ENCODE measurements at regions not wholly inside any gene's neighbourhood (a gene's known extent, or its start where the extent isn't known, plus 50 kb on each side); places are given as distances from the start of the nearest gene placed in this dataset.

DNA sequence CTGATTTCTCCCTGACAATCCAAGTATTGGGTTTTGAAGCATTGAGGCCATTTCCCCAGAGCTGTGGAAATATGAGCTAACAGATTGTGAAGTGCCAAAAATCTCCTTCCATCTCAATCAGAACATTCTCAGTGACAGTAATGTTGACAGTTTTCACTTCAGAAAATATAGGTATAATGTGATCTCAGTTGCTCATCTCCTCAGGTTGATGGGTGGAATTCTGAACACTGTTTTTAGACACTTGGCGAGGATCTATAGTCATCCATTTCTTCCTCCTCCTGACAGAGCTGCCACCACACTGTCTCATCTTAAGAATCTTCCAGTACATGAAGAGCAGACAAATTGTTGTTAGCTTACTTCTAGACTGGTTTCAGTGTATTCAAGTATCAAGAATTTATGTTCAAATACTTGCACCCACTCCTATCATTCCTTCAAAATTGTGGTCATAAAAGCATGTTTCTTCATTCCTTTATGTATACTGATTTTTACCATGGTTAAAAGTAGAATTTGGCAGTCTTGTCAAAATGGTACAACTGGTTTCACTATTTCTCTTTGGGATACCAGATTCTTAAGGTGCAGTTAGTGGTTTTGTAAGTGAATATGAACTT is 199.7 kb upstream of the TLE4 start (continued):
- TF ChIP-seq POU5F1 (IDR thresholded peaks at IDR 0.05; ENCODE audit: low read depth, low read length): no peak
- no peak for TF ChIP-seq SP4 (IDR thresholded peaks at IDR 0.05; ENCODE audit: low read length)
- no peak for TF ChIP-seq KDM1A (IDR thresholded peaks at IDR 0.05; ENCODE audit: borderline replicate concordance, low read length)
- TF ChIP-seq EP300 (IDR thresholded peaks at IDR 0.05; ENCODE audit: borderline replicate concordance in 1 of 2, low read depth in 2 of 2, low read length in 2 of 2): no peak
- no peak for TF ChIP-seq SIX5 (IDR thresholded peaks at IDR 0.05; ENCODE audit: low read depth, low read length)
- TF ChIP-seq NANOG (IDR thresholded peaks at IDR 0.05; ENCODE audit: insufficient read depth, low read depth, low read length, poor library complexity, severe bottlenecking): no peak
- TF ChIP-seq, protein P1, sequence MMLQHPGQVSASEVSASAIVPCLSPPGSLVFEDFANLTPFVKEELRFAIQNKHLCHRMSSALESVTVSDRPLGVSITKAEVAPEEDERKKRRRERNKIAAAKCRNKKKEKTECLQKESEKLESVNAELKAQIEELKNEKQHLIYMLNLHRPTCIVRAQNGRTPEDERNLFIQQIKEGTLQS (IDR thresholded peaks at IDR 0.05; ENCODE audit: insufficient read depth, low read depth, low read length): no peak
